RWPE2 (cell line): ENCODE measurements at regions not wholly inside any gene's neighbourhood (a gene's known extent, or its start where the extent isn't known, plus 50 kb on each side); places are given as distances from the start of the nearest gene placed in this dataset.

Experiments used
- ATAC-seq: fragments of 200-7000 bp; cut with Tn5 transposase; 3 replicates; pipeline ENCODE4 v1.9.1; 2021; ENCODE audit warnings: low read depth
- DNase-seq: peaks from one replicate; pipeline ENCODE4 v3.0.0-alpha.2; 2020; ENCODE audit warnings: low spot score
- H3K27ac ChIP-seq: fragments of 450-650 bp; 2 replicates; pipeline ENCODE4 v1.5.1; 2017; ENCODE audit warnings: mild to moderate bottlenecking; ENCODE audit not compliant: poor library complexity, severe bottlenecking
- H3K27me3 ChIP-seq: fragments of 250-450 bp; sonication (Bioruptor Pico); 2 replicates; pipeline ENCODE4 v1.5.1; 2021; ENCODE audit warnings: mild to moderate bottlenecking, moderate library complexity; ENCODE audit not compliant: insufficient read depth, poor library complexity, severe bottlenecking
- H3K36me3 ChIP-seq: fragments of 250-450 bp; sonication (Bioruptor Pico); 2 replicates; pipeline ENCODE4 v1.5.1; 2020; ENCODE audit warnings: low read depth, mild to moderate bottlenecking, moderate library complexity
- H3K4me1 ChIP-seq: fragments of 250-450 bp; sonication (Bioruptor Pico); 2 replicates; pipeline ENCODE4 v1.5.1; 2021; ENCODE audit warnings: mild to moderate bottlenecking, moderate library complexity; ENCODE audit not compliant: insufficient read depth, poor library complexity, severe bottlenecking
- H3K4me3 ChIP-seq: fragments of 250-450 bp; sonication (Bioruptor Pico); 2 replicates; pipeline ENCODE4 v1.5.1; 2021; ENCODE audit warnings: mild to moderate bottlenecking, moderate library complexity; ENCODE audit not compliant: severe bottlenecking
- H3K9me3 ChIP-seq: fragments of 250-450 bp; sonication (Bioruptor Pico); 2 replicates; pipeline ENCODE4 v1.5.1; 2021; ENCODE audit warnings: mild to moderate bottlenecking, moderate library complexity; ENCODE audit not compliant: severe bottlenecking
- TF ChIP-seq, protein P1 (sequence below): fragments of 450-650 bp; IDR thresholded peaks from one replicate; pipeline ENCODE4 v1.5.1; 2017; ENCODE audit warnings: mild to moderate bottlenecking, moderate library complexity; ENCODE audit not compliant: poor library complexity, severe bottlenecking

DNA sequence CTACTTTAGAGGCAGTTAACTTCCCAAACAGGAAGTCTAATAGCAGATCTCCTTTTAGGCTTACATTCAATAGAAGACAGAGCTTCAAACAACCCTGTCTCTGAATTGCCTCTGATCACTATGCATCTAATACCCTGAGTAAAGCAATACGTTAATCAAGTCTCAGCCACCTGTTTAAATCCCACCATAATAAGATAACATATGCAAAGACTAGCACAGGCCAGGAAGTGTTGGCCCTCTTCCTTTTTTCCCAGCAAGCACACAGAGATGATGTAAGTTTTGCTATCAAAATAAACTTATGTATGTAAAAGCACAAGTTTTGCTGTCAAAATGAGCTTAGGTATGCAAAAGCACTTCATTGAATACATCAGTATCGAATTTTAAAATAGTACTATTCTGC, 385.5 kb downstream of the RND3 start:
- peaks cover 6% of the 10 kb centered on the region for H3K4me1 ChIP-seq
- no peaks in the 10 kb centered on the region for H3K9me3 ChIP-seq
- DNase-seq: no peak
- no peak for ATAC-seq
- no peaks in the 10 kb centered on the region for H3K27me3 ChIP-seq
- TF ChIP-seq, protein P1, sequence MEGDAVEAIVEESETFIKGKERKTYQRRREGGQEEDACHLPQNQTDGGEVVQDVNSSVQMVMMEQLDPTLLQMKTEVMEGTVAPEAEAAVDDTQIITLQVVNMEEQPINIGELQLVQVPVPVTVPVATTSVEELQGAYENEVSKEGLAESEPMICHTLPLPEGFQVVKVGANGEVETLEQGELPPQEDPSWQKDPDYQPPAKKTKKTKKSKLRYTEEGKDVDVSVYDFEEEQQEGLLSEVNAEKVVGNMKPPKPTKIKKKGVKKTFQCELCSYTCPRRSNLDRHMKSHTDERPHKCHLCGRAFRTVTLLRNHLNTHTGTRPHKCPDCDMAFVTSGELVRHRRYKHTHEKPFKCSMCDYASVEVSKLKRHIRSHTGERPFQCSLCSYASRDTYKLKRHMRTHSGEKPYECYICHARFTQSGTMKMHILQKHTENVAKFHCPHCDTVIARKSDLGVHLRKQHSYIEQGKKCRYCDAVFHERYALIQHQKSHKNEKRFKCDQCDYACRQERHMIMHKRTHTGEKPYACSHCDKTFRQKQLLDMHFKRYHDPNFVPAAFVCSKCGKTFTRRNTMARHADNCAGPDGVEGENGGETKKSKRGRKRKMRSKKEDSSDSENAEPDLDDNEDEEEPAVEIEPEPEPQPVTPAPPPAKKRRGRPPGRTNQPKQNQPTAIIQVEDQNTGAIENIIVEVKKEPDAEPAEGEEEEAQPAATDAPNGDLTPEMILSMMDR: no peak
- H3K27ac ChIP-seq: no peak overlapping the region
- H3K4me3 ChIP-seq: no peak overlapping the region
- no peaks in the 10 kb centered on the region for H3K36me3 ChIP-seq

DNA sequence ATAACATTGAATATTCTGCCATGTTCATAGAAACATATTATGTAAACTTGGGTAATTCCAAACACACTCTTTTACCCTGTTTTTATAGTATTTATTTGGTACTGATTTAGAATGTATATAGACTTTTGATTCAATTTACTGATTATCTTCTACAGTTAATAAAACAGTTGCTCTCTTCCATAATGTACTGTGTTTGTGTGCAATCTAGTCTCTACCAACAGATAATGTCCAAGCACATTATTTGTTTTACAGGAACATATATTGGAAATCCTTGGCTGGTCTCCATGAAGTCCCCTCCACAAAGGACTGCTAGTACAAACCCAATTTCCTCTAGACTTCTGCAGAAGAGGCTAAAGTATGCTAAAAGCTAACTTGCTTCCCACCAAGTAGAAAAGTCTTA, 386.6 kb downstream of the RND3 start:
- Histone ChIP-seq H3K4me3 (no peak overlapping the region), H3K36me3 (no peaks in the 10 kb centered on the region), H3K27me3 (no peaks in the 10 kb centered on the region), H3K4me1 (peaks cover 6% of the 10 kb centered on the region), H3K9me3 (no peaks in the 10 kb centered on the region), H3K27ac (no peak overlapping the region)
- no peak for ATAC-seq
- DNase-seq: no peak
- TF ChIP-seq, protein P1: no peak

DNA sequence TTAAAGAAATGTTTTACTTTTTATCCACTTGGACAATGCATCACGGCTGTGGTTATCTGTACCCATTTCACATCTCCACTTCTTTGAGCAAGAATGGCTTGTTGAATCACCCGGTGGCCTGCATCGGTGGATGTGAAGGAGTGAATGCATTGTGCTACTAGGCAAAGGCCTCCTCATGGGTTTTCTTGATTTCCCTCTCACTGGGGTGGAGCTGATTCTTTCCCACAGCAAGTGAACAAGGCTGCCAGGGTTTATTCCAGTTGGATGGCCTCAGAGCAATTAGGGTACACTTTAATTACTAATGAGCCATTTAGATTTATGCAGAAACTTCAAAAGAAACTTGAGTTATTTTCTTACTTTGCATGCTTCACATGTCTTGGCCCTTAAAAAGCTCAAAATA, 387.1 kb downstream of the RND3 start:
- TF ChIP-seq, protein P1: no peak
- H3K4me1 ChIP-seq: peaks cover 6% of the 10 kb centered on the region
- H3K36me3 ChIP-seq: no peaks in the 10 kb centered on the region
- no peaks in the 10 kb centered on the region for H3K27me3 ChIP-seq
- DNase-seq (no peak), ATAC-seq (no peak)
- H3K9me3 ChIP-seq: no peaks in the 10 kb centered on the region
- no peak overlapping the region for H3K4me3 ChIP-seq
- H3K27ac ChIP-seq: no peak overlapping the region

DNA sequence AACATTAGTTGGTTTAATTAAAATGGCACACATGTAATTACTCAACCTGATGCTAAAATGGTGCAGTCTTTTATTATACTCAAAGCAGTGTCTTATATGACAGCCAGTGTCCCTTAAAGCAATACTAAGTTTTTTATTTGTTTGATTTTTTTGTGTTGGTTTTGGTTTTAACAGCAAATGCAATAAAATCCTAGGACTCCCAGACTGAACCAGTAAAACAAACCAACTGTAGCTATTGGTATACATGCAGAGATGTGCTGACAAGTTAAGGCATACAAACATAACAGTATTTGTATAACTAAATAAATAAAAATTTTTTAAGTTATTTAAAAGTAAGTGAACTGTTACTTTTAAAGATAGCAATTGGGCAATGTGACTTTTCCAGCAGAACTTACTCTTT, 387.7 kb downstream of the RND3 start:
- no peak for ATAC-seq

DNA sequence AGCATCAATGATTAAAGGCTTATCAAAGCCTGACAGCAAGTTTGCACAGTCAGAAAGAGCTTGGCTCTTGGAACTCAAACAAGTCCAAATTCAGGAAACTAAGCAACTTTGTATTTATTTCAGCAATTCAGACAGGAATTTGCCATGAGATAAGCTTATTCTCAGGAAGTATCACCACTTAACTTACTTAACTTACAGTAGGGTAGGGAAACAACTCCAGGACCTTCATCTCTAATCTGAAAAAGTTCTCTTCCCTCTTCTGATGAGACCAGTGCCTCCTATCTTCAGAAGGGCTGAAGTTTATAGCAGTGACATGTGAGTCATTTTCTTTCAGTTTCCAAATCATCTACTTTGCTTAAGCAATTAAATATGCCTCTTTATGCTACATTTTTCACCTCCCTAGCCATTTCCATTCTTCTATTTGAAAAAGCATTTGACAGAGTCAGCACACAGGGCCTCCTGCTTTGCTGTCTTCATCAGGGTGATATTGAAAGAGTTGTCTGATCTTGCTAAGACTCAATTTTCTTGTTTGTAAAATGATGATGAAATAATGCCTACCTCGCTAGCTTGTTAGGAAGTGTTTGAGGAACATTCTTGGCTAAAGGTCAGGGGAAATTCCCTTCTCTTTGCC, 389.5 kb downstream of the RND3 start:
- Histone ChIP-seq H3K27me3 (no peaks in the 10 kb centered on the region), H3K4me3 (no peak overlapping the region), H3K9me3 (no peaks in the 10 kb centered on the region), H3K4me1 (peaks cover 6% of the 10 kb centered on the region), H3K27ac (no peak overlapping the region), H3K36me3 (no peaks in the 10 kb centered on the region)
- DNase-seq: no peak
- TF ChIP-seq, protein P1: no peak
- ATAC-seq: no peak

More for the DNA sequence above, 387.7 kb downstream of the RND3 start:
- Histone ChIP-seq H3K4me1 (peaks cover 6% of the 10 kb centered on the region), H3K4me3 (no peak overlapping the region), H3K27ac (no peak overlapping the region), H3K36me3 (no peaks in the 10 kb centered on the region), H3K9me3 (no peaks in the 10 kb centered on the region), H3K27me3 (no peaks in the 10 kb centered on the region)
- DNase-seq: no peak
- TF ChIP-seq, protein P1: no peak
